ENCODE measurements at regions not wholly inside any gene's neighbourhood (a gene's known extent, or its start where the extent isn't known, plus 50 kb on each side); places are given as distances from the start of the nearest gene placed in this dataset.

- no peak for TF ChIP-seq CTCF (IDR thresholded peaks at IDR 0.05; ENCODE audit: poor library complexity)
- TF ChIP-seq EZH2 (IDR thresholded peaks at IDR 0.05; ENCODE audit: borderline replicate concordance), result no peak
These were observed 561.7 kb downstream of the IPMK start for GRCh38 chr10:57706016-57706415.

Measured in hepatocyte (in vitro differentiated cells).